Smooth muscle cell of the brain vasculature (primary cell): ENCODE measurements at regions not wholly inside any gene's neighbourhood (a gene's known extent, or its start where the extent isn't known, plus 50 kb on each side); places are given as distances from the start of the nearest gene placed in this dataset.
"Not testable (repeated sequence)": the region's sequence is repeated elsewhere in the genome, so short reads cannot be mapped to it uniquely, and the experiment has no call there.

Source experiments
- DNase-seq: peaks from one replicate; pipeline ENCODE4 v3.0.0-alpha.2; 2012; ENCODE audit warnings: low read depth, low spot score

GRCh38 chr15:100767001-100767825 is 112.4 kb upstream of the ALDH1A3 start:
- DNase-seq = no peak

GRCh38 chr15:100768501-100768931 is 111.1 kb upstream of the ALDH1A3 start:
- DNase-seq = no peak

GRCh38 chr15:100769043-100769974 is 110.3 kb upstream of the ALDH1A3 start:
- DNase-seq = no peak

- no peak for DNase-seq
Observed at GRCh38 chr15:100769975-100770340, 109.7 kb upstream of the ALDH1A3 start.

- DNase-seq = no peak
Observed at GRCh38 chr15:100770661-100771584, 108.7 kb upstream of the ALDH1A3 start.

GRCh38 chr15:100771746-100772145 is 107.9 kb upstream of the ALDH1A3 start:
- DNase-seq = no peak

- no peak for DNase-seq
Observed at GRCh38 chr15:100772478-100772877, 107.2 kb upstream of the ALDH1A3 start.

GRCh38 chr15:100772892-100773520 is 106.6 kb upstream of the ALDH1A3 start:
- DNase-seq = no peak

GRCh38 chr15:100774044-100774443 is 105.6 kb upstream of the ALDH1A3 start:
- not testable (repeated sequence) for DNase-seq

GRCh38 chr15:100775581-100776185 is 103.9 kb upstream of the ALDH1A3 start:
- no peak for DNase-seq

- DNase-seq = no peak
Observed at GRCh38 chr15:100777821-100778220, 101.8 kb upstream of the ALDH1A3 start.

- no peak for DNase-seq
Observed at GRCh38 chr15:100778831-100779288, 100.8 kb upstream of the ALDH1A3 start.

- no peak for DNase-seq
Observed at GRCh38 chr15:100779331-100780207, 100.1 kb upstream of the ALDH1A3 start.

- no peak for DNase-seq
Observed at GRCh38 chr15:100780208-100780800, 99.3 kb upstream of the ALDH1A3 start.

- no peak for DNase-seq
Observed at GRCh38 chr15:100781061-100781960, 98.3 kb upstream of the ALDH1A3 start.

- DNase-seq = no peak
Observed at GRCh38 chr15:100781961-100782530, 97.6 kb upstream of the ALDH1A3 start.

GRCh38 chr15:100783291-100783690 is 96.3 kb upstream of the ALDH1A3 start:
- DNase-seq = no peak
